Progenitor cell of endocrine pancreas (in vitro differentiated cells): ENCODE measurements at regions not wholly inside any gene's neighbourhood (a gene's known extent, or its start where the extent isn't known, plus 50 kb on each side); places are given as distances from the start of the nearest gene placed in this dataset.

ENCODE experiments used
- DNase-seq: peaks from one replicate; pipeline ENCODE4 v3.0.0; 2021; ENCODE audit warnings: low spot score; ENCODE audit not compliant: unreplicated experiment
- H3K27ac Mint-ChIP-seq: 2 replicates; pipeline ENCODE4 v1.8.0; 2021; ENCODE audit warnings: mild to moderate bottlenecking, moderate library complexity, mixed read lengths
- H3K27me3 Mint-ChIP-seq: 2 replicates; pipeline ENCODE4 v1.8.0; 2021; ENCODE audit warnings: mixed read lengths
- H3K36me3 Mint-ChIP-seq: 2 replicates; pipeline ENCODE4 v1.8.0; 2022; ENCODE audit warnings: mixed read lengths; ENCODE audit not compliant: insufficient read depth
- H3K4me1 Mint-ChIP-seq: 2 replicates; pipeline ENCODE4 v1.8.0; 2021; ENCODE audit warnings: low read depth, mixed read lengths
- H3K4me3 Mint-ChIP-seq: 2 replicates; pipeline ENCODE4 v1.8.0; 2021; ENCODE audit warnings: low read depth, mild to moderate bottlenecking, moderate library complexity, mixed read lengths
- H3K9me3 Mint-ChIP-seq: 2 replicates; pipeline ENCODE4 v1.8.0; 2021; ENCODE audit warnings: low read depth, mixed read lengths
- TF ChIP-seq, protein P1 (sequence below): fragments of 200-600 bp; sonication (generic); IDR thresholded peaks from one replicate; pipeline ENCODE4 v1.5.0; 2021; ENCODE audit warnings: antibody characterized with exemption, mild to moderate bottlenecking; ENCODE audit not compliant: unreplicated experiment

DNA sequence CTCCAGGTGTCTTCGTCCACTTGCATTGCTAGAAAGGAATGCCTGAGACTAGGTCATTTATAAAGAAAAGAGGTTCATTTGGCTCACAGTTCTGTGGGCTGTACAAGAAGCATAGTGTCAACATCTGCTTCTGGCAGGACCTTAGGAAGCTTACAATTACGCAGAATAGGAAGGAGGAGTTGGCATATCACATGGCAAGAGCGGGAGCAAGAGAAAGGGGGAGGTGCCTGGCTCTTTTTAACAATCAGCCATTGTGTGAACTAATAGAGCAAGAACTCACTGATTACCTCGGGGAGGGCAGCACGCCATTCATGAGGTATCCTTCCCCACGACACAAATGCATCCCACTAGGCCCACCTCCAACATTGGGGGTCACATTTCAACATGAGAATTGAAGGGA lies 134.4 kb upstream of the EFNA5 start:
- H3K4me1 Mint-ChIP-seq: peaks cover 6% of the 10 kb centered on the region
- H3K27ac Mint-ChIP-seq: no peak overlapping the region
- H3K4me3 Mint-ChIP-seq: no peak overlapping the region
- H3K27me3 Mint-ChIP-seq: peaks cover 11% of the 10 kb centered on the region
- H3K36me3 Mint-ChIP-seq: no peaks in the 10 kb centered on the region
- H3K9me3 Mint-ChIP-seq: no peaks in the 10 kb centered on the region
- TF ChIP-seq, protein P1, sequence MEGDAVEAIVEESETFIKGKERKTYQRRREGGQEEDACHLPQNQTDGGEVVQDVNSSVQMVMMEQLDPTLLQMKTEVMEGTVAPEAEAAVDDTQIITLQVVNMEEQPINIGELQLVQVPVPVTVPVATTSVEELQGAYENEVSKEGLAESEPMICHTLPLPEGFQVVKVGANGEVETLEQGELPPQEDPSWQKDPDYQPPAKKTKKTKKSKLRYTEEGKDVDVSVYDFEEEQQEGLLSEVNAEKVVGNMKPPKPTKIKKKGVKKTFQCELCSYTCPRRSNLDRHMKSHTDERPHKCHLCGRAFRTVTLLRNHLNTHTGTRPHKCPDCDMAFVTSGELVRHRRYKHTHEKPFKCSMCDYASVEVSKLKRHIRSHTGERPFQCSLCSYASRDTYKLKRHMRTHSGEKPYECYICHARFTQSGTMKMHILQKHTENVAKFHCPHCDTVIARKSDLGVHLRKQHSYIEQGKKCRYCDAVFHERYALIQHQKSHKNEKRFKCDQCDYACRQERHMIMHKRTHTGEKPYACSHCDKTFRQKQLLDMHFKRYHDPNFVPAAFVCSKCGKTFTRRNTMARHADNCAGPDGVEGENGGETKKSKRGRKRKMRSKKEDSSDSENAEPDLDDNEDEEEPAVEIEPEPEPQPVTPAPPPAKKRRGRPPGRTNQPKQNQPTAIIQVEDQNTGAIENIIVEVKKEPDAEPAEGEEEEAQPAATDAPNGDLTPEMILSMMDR: no peak
- DNase-seq: no peak

DNA sequence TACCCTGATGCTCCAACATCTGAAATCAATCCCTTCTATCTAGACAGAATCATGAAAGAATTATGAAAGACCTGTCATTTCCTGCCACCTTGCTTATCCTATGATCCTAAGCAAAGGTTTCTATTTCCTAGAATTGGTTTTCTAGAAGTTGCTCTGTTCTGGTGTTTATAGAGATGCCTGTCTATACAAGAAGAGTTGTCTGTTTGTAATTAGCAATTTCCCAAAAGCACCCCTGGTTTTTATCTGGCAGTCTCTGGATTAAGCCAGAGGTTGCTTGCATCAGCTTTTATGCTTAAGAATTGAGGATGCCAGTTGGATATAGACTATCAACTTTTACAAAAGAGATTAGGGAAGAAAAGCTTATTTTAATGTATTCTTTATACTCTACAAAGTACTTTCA lies 133.0 kb upstream of the EFNA5 start:
- Mint-ChIP-seq H3K36me3 (no peaks in the 10 kb centered on the region), H3K27ac (no peak overlapping the region)

DNA sequence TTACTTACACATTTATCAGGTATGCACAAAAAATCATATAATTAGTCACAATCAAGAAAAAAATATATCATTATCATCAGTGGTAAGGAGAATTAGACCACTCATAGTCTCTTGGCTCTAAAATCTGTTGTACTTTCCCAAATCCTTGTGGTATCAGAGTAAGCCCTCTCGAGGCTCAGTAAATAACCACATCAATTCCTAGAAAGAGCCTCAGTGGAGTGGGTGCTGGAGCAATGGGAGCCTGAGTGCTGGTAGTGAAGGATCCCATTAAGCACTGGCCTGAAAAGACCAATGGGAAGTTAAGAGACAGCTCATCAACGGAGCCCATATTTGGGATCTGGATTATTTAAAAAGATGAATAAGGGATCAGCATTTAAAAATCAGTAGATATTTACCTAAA lies 130.3 kb upstream of the EFNA5 start:
- DNase-seq: no peak
- H3K4me1 Mint-ChIP-seq: peaks cover 3% of the 10 kb centered on the region
- H3K9me3 Mint-ChIP-seq: no peaks in the 10 kb centered on the region
- H3K4me3 Mint-ChIP-seq: no peak overlapping the region
- H3K27ac Mint-ChIP-seq: no peak overlapping the region
- peaks cover 11% of the 10 kb centered on the region for H3K27me3 Mint-ChIP-seq
- TF ChIP-seq, protein P1: no peak
- H3K36me3 Mint-ChIP-seq: no peaks in the 10 kb centered on the region

More for the DNA sequence above, 133.0 kb upstream of the EFNA5 start:
- Mint-ChIP-seq H3K27me3 (peaks cover 11% of the 10 kb centered on the region), H3K9me3 (no peaks in the 10 kb centered on the region), H3K4me3 (no peak overlapping the region), H3K4me1 (peaks cover 3% of the 10 kb centered on the region)
- no peak for DNase-seq
- TF ChIP-seq, protein P1: no peak

DNA sequence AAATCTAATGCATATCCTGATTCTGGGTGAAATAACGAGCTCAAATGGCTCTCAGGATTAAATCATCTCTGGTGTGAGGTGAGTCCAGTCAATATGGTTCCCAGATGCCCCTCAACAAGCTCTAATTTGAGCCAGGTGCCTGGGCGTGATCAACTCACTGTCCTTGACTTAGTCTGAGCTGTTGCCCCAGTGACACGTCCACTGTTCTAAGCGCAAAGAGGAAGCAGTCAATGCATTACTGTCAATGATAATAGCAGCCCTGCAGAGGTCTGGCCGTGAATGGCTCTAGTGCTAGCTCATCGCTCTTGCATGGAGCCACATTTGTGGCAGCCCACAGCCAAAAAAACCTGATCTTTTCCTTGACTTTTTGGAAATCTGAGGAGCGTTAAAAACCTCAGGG lies 128.6 kb upstream of the EFNA5 start:
- no peak for DNase-seq
- H3K4me1 Mint-ChIP-seq: no peaks in the 10 kb centered on the region
- H3K36me3 Mint-ChIP-seq: no peaks in the 10 kb centered on the region
- TF ChIP-seq, protein P1: no peak
- H3K27me3 Mint-ChIP-seq: peaks cover 9% of the 10 kb centered on the region
- H3K27ac Mint-ChIP-seq: no peak overlapping the region
- H3K9me3 Mint-ChIP-seq: no peaks in the 10 kb centered on the region
- H3K4me3 Mint-ChIP-seq: no peak overlapping the region

DNA sequence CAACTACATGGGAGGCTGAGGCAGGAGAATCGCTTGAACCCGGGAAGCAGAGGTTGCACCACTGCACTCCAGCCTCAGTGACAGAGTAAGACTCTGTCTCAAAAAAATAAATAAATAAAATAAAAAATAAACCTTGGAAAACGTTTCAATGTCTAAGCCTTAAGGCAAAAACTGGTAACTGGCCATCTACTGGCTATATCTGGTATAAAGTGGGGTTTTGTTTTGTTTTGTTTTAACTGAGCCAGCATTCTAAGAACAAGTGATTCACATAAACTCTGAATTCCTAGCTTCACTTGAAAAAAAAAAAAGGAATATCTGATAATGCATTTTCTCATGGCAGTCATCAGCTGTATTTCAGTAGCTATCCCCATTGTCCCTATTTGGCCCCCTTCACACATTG lies 126.1 kb upstream of the EFNA5 start:
- Mint-ChIP-seq H3K27ac (no peak overlapping the region), H3K27me3 (no peaks in the 10 kb centered on the region), H3K4me3 (no peak overlapping the region), H3K4me1 (no peaks in the 10 kb centered on the region), H3K36me3 (no peaks in the 10 kb centered on the region), H3K9me3 (no peaks in the 10 kb centered on the region)
- TF ChIP-seq, protein P1: no peak
- DNase-seq: no peak
